ENCODE measurements at regions not wholly inside any gene's neighbourhood (a gene's known extent, or its start where the extent isn't known, plus 50 kb on each side); places are given as distances from the start of the nearest gene placed in this dataset.

- no peak overlapping the region for H3K4me3 ChIP-seq (ENCODE audit: low read depth, low read length)
- no peak for TF ChIP-seq CTCF (IDR thresholded peaks at IDR 0.05; ENCODE audit: low read depth, low read length, missing control alignments)
- no peaks in the 10 kb centered on the region for H3K36me3 ChIP-seq (replicated peaks)
- no peak for DNase-seq
- no peak overlapping the region for H3K27ac ChIP-seq
- in situ Hi-C loops (cut with HindIII; ENCODE audit: low pct_ligation_motif_present, low sequenced_read_pairs): no loop called here
- H3K27me3 ChIP-seq (replicated peaks): no peaks in the 10 kb centered on the region
Measured at GRCh38 chr13:81987159-81987558, 1646.2 kb upstream of the SPRY2 start.

- in situ Hi-C loops (cut with HindIII; ENCODE audit: low pct_ligation_motif_present, low sequenced_read_pairs): no loop called here
- Histone ChIP-seq H3K27me3 (replicated peaks) (no peaks in the 10 kb centered on the region), H3K4me3 (ENCODE audit: low read depth, low read length) (no peak overlapping the region), H3K27ac (no peak overlapping the region), H3K36me3 (replicated peaks) (no peaks in the 10 kb centered on the region)
- no peak for TF ChIP-seq CTCF (IDR thresholded peaks at IDR 0.05; ENCODE audit: low read depth, low read length, missing control alignments)
- no peak for DNase-seq
Measured at GRCh38 chr13:81986308-81986707, 1645.4 kb upstream of the SPRY2 start.

- no peaks in the 10 kb centered on the region for H3K27me3 ChIP-seq (replicated peaks)
- H3K27ac ChIP-seq: no peak overlapping the region
- no peaks in the 10 kb centered on the region for H3K36me3 ChIP-seq (replicated peaks)
- in situ Hi-C loops (cut with HindIII; ENCODE audit: low pct_ligation_motif_present, low sequenced_read_pairs): no loop called here
- TF ChIP-seq CTCF (IDR thresholded peaks at IDR 0.05; ENCODE audit: low read depth, low read length, missing control alignments): no peak
- no peak overlapping the region for H3K4me3 ChIP-seq (ENCODE audit: low read depth, low read length)
- no peak for DNase-seq
Measured at GRCh38 chr13:81957121-81957520, 1616.2 kb upstream of the SPRY2 start.

- H3K4me3 ChIP-seq (ENCODE audit: low read depth, low read length): no peak overlapping the region
- no peak overlapping the region for H3K27ac ChIP-seq
- in situ Hi-C loops (cut with HindIII; ENCODE audit: low pct_ligation_motif_present, low sequenced_read_pairs): no loop called here
- no peak for DNase-seq
- H3K36me3 ChIP-seq (replicated peaks): no peaks in the 10 kb centered on the region
- H3K27me3 ChIP-seq (replicated peaks): no peaks in the 10 kb centered on the region
- peak; percentile 63 for TF ChIP-seq CTCF (IDR thresholded peaks at IDR 0.05; ENCODE audit: low read depth, low read length, missing control alignments)
Measured at GRCh38 chr13:81929988-81930387, 1589.1 kb upstream of the SPRY2 start.

GRCh38 chr13:81927347-81927746 lies 1586.4 kb upstream of the SPRY2 start:
- DNase-seq: no peak
- no peaks in the 10 kb centered on the region for H3K27me3 ChIP-seq (replicated peaks)
- in situ Hi-C loops (cut with HindIII; ENCODE audit: low pct_ligation_motif_present, low sequenced_read_pairs): no loop called here
- H3K4me3 ChIP-seq (ENCODE audit: low read depth, low read length): no peak overlapping the region
- peak; percentile 44 for TF ChIP-seq CTCF (IDR thresholded peaks at IDR 0.05; ENCODE audit: low read depth, low read length, missing control alignments)
- no peak overlapping the region for H3K27ac ChIP-seq
- no peaks in the 10 kb centered on the region for H3K36me3 ChIP-seq (replicated peaks)

- in situ Hi-C loops (cut with HindIII; ENCODE audit: low pct_ligation_motif_present, low sequenced_read_pairs): no loop called here
- no peak overlapping the region for H3K27ac ChIP-seq
Measured at GRCh38 chr13:81917810-81918209, 1576.9 kb upstream of the SPRY2 start.

More at GRCh38 chr13:81917810-81918209, 1576.9 kb upstream of the SPRY2 start:
- Histone ChIP-seq H3K36me3 (replicated peaks) (no peaks in the 10 kb centered on the region), H3K4me3 (ENCODE audit: low read depth, low read length) (no peak overlapping the region), H3K27me3 (replicated peaks) (no peaks in the 10 kb centered on the region)
- no peak for TF ChIP-seq CTCF (IDR thresholded peaks at IDR 0.05; ENCODE audit: low read depth, low read length, missing control alignments)
- DNase-seq: no peak
